ENCODE measurements at regions not wholly inside any gene's neighbourhood (a gene's known extent, or its start where the extent isn't known, plus 50 kb on each side); places are given as distances from the start of the nearest gene placed in this dataset.
"Not testable (repeated sequence)": the region's sequence is repeated elsewhere in the genome, so short reads cannot be mapped to it uniquely, and the experiment has no call there.

DNA sequence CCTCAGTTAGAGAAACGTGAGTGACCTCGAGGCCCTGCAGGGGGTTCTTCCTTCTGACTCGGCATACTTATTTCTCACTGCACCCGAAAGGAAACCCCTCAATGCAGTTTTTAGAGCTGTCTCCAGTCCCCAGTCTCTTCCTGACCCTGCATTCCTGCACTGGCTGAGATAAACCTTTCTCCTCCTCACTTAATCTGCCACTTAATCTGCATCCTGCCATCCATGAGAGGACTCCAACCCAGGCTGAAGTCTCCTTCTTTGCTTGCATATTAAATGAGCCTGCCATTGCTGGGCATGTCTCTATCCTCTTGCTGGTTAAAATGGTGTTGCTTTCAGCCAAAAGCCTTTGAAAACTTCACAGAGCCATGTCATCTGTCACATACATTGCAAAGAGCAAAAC is 125.6 kb upstream of the GATA6 start:
- no peak for DNase-seq

- DNase-seq = no peak
These were observed 124.7 kb upstream of the GATA6 start for GRCh38 chr18:22044474-22045220.

DNA sequence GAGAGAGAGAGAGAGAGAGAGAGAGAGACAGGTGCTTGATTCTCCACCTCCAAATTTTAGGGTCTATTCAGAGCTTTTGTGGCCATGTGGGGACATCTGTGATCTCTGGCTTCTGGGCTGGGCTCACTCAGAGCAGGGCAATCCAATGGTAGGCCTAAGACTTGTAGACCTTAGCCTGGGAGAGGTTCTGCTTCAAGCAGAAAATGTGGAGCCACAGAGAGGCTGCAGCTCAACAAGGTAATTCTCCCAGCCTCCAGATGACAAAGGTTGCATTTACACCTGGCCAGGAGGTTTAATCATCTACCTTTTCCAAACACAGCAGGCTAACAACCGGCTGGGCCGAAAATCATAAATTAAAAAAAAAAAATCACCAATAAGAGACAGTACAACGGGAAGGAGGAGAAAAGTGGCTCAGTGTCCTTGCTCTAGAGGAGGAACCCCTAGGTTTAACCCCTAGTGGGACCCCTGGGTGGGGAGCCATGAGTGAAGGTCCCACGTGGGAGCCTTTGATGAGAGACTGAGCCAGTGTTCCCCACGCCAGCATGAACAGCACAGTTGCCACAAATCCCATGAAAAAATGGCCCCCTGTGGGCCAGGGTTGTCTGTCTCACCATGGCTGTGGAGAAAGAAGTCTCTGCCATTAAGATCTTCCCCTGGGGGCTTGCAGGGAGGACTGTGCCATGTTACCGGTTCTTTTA is 124.0 kb upstream of the GATA6 start:
- no peak for DNase-seq

DNA sequence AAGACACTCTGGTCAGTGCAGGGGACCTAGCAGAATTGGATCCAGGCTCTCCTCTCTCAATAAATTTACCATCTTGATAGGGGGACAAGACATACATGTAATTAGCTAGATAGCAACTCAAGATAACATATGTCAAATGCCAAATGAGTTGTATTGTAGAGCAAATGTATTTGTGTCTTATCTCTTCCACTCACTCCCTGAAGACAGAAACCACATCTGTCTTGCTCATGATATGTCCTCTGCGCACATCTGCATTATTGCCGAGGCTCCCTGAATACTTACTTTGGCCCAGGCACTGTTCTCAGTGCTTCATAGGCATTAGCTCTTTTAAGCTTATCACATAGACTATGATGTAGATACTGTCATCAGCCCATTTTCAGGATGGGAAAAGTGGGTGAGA is 122.9 kb upstream of the GATA6 start:
- no peak for DNase-seq

- no peak for DNase-seq
These were observed 121.9 kb upstream of the GATA6 start for GRCh38 chr18:22047485-22047884.

DNA sequence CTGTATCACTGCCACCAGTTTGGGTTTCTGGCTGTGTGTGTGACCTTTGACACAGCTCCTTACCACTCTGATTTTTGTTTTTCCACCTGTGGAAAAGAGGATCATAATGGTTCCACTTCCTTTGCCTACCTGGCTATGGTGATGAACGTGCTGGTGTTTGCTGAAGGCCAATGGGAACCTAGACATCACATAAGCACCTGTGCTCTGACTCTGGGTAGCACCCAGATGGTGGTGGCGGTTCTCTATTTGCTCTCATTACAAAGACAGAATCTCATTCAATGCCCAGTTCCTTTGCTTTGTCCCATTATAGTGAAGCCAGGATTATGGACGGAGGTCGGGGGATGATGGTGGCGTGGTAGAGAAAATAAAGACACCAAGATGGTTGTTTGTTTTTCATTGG is 121.2 kb upstream of the GATA6 start:
- no peak for DNase-seq

DNA sequence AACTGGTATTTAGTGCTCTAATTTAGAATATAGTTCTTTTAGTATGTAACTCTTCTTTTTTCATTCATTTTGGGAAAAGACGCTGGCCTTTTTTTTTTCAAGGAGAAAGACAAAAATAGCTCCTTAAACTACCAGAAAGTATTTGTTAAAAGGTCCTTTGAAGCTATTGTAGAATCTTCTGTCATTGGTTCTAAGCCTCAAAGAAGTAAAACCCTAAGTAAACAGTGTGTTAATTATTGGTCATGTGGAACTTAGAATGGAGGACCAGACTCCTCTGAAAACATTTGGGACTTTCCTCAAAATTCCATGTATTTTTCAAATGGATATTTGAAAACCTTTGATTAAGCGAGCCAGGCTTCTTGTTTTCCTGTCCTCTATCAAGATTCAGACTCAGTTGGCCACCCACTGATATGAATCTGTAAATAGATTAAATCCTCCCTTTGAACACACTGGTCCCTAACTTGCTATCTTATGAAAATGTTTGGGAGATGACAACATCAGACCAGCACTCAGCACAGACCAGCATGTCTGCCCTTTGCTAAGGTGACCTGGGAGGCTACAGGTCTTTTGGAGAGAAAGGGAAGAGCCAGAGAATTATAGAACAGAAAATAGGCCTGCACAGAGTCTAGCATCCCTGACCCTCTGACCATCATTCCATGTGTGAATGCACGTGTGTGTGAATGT is 120.3 kb upstream of the GATA6 start:
- DNase-seq = no peak

DNA sequence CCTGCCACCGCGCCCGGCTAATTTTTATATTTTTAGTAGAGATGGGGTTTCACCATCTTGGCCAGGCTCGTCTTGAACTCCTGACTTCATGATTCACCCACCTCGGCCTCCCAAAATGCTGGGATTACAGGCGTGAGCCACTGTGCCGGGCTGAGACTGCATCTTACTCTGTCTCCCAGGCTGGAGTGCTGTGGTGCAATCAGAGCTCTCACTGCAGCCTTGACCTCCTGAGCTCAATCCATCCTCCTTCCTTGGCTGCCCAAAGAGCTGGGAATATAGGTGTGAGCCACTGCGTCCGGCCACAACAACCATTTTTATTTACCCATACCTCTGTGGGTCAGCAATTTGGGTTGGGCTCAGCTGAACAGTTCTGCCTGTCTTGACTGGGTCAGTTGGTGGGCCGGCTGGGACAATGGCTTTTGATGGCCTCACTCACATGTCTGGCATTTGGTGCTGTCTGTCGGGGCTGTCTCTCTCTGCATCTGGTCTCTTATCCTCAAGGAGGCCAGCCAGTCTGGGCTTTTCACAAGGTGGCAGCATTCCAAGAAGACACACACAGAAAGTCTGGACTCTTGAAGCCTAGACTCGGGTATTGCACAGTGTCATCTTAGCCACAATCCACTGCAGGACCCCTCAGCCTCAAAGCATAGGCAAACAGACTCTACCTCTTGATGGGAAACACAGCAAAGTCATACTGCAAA is 116.8 kb upstream of the GATA6 start:
- no peak for DNase-seq

- DNase-seq = no peak
These were observed 113.7 kb upstream of the GATA6 start for GRCh38 chr18:22055466-22056238.

DNA sequence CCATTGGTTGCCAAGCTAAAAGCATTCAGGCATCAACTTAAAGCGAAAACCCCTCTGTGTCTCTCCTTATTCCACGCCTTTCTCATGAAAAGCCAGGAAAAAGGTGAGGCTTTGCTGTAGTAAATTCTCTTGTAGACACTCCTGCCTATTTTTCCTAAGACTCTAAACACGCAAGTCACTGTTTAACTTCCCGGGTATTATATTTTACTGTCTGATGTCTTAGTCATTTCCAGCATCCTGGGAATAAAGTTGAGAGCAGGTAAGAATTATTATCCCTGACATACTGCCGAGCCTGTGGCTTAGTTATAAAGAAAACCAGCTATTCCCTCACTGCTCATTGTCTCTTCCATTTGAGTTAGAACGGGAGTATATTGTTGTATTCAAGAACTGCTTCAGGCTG is 112.4 kb upstream of the GATA6 start:
- no peak for DNase-seq

- no peak for DNase-seq
These were observed 111.4 kb upstream of the GATA6 start for GRCh38 chr18:22057908-22058527.

GRCh38 chr18:22060361-22060760 is 109.0 kb upstream of the GATA6 start:
- no peak for DNase-seq

GRCh38 chr18:22063102-22063501 is 106.3 kb upstream of the GATA6 start:
- no peak for DNase-seq

DNA sequence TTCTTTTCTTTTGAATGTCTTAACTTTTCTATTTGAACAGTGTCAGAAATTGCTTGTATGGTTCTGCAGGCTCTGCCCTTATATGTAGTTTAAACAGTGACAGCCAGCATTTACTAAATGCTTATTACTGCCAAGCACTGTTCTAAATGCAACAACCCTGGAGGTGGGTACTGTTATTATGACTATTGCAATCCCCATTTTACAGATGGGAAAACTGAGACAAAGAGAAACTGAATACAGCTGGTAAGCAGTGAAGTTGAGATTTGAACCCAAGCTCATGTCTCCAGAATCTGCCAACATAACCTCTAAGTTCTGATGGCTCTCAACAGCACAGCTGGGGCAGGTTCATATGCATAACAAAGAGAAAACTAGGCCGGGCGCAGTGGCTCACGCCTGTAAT is 105.7 kb upstream of the GATA6 start:
- DNase-seq = no peak

DNA sequence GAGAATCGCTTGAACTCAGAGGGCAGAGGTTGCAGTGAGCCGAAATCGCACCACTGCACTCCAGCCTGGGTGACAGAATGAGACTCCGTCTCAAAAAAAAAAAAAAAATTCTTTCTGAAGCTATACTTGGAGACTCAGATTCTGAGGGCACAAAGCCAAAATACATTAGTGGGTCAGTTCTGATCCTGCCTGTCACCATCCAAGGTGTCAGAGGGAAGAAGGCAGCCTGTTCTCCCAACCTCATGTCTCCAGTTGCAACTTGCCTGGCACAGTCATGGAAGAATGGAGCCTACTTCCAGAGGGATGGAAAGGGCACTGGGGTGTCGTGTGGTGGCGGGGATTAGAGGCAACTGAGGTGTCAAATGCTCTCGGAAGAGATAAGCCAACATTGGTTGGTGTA is 104.8 kb upstream of the GATA6 start:
- no peak for DNase-seq

GRCh38 chr18:22065311-22065710 is 104.1 kb upstream of the GATA6 start:
- DNase-seq = no peak

DNA sequence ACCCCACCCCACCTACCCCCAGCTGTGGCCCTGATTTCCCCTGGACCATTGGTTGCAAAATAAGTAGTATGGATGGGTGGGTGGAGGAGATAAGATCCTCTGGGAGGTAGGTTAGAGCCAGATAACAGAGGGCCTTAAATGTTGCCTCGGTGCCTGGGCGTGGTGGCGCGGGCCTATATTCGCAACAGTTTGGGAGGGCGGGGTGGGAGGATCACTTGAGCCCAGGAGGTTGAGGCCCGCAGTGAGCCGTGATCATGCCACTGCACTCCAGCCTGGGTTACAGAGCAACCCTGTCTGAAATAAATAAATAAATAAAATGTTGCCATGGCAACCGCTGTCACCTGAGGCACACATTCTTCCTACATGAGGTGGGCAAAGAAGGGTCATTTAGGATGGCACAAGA is 103.3 kb upstream of the GATA6 start:
- DNase-seq = no peak

- no peak for DNase-seq
These were observed 102.3 kb upstream of the GATA6 start for GRCh38 chr18:22067109-22067508.

- no peak for DNase-seq
These were observed 101.7 kb upstream of the GATA6 start for GRCh38 chr18:22067682-22068081.

DNA sequence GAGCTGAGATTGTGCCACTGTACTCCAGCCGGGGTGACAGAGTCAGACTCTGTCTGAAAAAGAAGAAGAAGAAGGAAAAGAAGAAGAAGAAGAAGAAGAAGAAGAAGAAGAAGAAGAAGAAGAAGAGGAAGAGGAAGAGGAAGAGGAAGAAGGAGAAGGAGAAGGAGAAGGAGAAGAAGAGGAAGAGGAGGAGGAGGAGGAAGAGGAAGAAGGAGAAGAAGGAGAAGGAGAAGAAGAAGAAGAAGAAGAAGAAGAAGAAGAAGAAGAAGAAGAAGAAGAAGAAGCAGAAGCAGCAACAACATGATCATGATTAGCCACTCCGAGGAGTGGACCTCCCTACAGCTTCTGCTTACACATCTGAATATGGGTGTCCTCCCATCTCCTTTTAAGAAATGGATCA is 100.6 kb upstream of the GATA6 start:
- DNase-seq = not testable (repeated sequence)

GRCh38 chr18:22069916-22070315 is 99.5 kb upstream of the GATA6 start:
- no peak for DNase-seq

DNA sequence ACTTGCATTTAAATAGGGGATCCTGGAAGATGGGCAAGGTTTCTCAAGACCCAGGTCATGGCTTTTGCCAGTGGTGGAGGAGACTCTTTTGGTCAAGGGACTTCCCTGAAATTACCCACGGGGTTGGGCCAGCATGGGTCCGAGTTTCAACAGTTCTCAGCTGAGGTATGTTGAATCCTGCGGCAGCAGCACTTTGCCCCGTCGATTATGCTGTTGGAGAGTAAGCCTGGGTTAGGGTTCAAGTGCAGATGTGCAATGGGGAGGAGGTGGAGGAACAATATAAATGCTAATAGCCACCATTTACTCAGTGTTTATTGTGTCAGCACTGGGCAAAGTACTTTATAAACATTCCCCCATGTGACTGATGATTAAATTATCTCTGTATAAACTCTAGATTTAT is 96.0 kb upstream of the GATA6 start:
- no peak for DNase-seq

Measured in left kidney (tissue), 1 donor.